Non-pigmented ciliary epithelial cell (primary cell): ENCODE measurements at regions not wholly inside any gene's neighbourhood (a gene's known extent, or its start where the extent isn't known, plus 50 kb on each side); places are given as distances from the start of the nearest gene placed in this dataset.
"Not testable (repeated sequence)": the region's sequence is repeated elsewhere in the genome, so short reads cannot be mapped to it uniquely, and the experiment has no call there.

ENCODE experiments used
- DNase-seq: peaks from one replicate; pipeline ENCODE4 v3.0.0-alpha.2; 2010; ENCODE audit warnings: low read depth

DNA sequence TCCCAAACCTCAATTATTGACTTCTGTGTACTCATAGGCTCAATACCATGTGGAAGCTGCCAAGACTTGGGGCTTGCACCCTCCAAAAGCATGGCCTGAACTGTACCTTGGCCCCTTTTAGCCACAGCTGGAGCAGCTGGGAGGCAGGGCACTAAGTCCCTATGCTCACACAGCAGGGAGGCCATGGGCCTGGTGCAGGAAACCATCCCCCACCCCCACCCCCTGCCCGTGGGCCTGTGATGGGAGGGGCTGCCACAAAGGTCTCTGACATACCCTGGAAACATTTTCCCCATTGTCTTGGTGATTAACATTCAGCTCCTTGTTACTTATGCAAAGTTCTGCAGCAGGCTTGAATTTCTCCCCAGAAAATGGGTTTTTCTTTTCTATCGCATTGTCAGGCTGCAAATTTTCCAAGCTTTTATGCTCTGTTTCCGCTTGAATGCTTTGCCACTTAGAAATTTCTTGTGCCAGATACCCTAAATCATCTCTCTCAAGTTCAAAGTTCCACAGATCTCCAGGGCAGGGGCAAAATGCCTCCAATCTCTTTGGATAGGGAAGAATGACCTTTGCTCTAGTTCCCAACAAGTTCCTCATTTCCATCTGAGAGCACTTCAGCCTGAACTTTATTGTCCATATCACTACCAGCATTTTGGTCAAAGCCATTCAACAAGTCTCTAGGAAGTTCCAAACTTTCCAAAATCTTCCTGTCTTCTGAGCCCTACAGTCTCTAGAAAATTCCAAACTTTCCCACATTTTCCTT, 141.8 kb downstream of the AHR start:
- DNase-seq, result not testable (repeated sequence)

DNA sequence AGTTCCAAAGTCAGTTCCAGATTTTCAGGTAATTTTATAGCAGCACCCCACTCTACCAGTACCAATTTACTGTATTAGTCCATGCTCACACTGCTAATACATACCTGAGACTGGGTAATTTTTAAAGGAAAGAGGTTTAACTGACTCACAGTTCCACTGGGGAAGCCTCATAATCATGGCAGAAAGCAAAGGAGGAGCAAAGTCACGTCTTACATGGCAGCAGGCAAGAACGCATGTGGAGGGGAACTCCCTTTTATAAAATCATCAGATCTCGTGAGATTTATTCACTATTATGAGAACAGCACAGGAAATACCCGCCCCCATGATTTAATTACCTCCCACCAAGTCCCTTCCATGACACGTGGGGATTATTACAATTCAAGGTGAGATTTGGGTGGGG, 142.4 kb downstream of the AHR start:
- no peak for DNase-seq

DNA sequence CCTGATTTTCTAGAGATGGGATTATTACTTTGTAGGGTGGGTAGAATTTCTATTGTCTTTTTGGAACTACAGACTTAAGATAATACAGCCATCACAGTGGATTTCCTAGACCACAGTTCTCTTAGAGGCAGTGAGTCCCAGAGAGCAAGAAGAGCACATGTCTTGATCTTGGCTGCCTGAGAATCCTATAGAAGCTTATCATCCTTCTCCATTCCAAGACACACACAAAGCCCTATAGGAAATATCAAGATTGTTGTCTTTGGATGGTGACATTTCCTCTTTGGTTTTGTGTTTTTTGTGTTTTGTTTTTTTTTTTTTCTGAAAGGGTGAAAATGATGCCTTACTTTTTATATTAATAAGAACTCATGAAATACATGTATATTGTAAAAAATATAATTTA, 143.1 kb downstream of the AHR start:
- DNase-seq, result no peak

- DNase-seq, result no peak
Observed at GRCh38 chr7:17444151-17444550, 145.7 kb downstream of the AHR start.

DNA sequence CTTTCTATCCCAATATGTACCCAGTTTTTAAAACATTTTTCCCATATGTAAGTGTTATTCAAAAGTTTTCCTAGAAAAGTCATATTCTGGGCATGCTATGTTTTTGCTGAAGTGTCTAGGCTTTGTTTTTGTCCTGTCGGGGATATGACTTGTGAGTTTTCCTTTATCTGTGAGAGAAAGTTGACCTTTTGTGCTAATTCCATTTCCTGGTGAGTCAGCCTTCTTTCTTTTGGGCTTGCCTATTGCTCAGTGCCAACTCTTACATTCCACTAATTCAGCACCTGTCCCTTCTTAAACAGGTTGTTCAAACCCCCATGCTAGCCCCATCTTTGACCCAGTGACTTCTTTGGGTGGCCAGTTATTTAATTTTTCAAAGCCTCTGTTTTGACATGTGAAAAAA, 146.2 kb downstream of the AHR start:
- DNase-seq, result no peak

DNA sequence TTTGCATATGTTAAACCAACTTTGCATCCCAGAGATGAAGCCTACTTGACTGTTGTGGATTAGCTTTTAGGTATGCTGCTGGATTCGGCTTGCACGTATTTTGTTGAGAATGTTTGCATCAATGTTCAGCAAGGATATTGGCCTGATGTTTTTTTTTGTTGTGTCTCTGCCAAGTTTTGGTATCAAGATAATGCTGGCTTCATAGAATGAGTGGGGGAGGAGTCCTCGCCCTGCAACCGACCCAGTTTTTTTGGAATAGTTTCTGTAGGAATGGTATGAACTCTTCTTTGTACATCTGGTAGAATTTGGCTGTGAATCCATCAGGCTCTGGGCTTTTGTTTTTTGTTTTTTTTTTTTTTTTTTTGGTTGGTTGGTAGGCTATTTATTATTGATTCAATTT, 147.9 kb downstream of the AHR start:
- no peak for DNase-seq

DNA sequence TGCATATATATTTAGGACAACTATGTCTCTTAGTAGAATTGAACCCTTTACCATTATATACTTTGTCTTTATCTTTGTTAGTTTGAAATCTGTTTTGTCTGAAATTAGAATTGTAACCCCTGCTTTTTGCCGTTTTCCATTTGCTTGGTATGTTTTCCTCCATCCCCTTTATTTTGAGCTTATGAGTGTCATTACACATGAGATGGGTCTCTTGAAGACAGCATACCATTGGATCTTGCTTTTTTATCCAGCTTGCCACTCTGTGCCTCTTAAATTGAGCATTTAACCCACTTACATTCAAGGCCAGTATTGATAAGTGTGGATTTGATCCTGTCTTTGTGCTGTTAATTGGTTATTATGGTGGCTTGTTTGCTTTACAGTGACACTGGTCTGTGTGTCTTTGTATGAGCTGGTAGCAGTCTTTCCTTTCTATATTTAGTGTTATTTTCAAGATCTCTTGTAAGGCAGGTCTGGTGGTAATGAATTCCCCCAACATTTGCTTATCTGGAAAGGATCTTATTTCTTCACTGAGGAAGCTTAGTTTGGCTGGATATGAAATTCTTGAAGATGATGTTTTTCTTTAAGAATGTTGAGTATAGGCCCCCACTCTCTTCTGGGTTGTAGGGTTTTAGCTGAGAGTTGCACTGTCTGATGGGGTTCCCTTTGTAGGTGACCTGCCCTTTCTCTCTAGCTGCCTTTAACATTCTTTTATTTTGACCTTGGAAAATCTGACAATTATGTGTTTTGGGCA, 149.5 kb downstream of the AHR start:
- no peak for DNase-seq

DNA sequence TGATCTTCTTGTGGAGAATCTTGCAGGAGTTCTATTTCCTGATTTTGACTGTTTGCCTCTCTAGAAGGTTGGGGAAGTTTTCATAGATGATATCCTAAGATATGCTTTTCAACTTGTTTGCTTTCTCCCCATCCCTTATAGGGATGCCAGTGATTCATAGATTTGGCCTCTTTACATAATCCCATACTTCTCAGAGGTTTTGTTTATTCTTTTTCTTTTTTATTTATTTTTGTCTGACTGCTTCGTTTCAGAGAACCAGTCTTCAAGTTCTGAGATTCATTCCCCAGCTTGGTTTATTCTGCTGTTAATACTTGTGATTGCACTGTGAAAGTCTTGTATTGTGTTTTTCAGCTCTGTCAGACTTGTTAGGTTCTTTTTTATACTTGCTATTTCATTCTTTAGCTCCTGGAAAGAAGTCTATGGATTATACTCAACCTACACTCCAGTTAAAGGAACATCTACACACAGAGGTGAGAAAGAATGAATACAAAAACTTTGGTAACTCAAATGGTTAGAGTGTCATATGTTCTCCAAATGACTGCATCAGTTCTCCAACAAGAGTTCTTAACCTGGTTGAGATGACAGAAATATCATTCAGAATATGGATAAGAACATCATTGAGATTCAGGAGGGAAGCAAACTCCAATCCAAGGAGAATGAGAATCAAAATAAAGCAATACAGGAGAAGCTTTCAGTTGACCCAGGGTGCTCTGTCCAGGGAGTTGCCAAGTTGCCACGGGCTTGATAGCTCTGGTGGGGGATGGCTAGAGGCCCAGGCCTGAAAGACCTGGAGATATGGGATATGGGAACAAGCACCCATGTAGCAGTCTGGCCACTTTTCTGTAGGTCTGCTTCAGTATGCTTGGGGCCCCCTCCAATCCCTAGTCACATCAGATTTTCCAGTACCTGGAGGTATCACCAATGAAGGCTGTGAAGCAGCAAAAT, 150.3 kb downstream of the AHR start:
- no peak for DNase-seq

GRCh38 chr7:17456541-17456940, 158.1 kb downstream of the AHR start:
- no peak for DNase-seq

DNA sequence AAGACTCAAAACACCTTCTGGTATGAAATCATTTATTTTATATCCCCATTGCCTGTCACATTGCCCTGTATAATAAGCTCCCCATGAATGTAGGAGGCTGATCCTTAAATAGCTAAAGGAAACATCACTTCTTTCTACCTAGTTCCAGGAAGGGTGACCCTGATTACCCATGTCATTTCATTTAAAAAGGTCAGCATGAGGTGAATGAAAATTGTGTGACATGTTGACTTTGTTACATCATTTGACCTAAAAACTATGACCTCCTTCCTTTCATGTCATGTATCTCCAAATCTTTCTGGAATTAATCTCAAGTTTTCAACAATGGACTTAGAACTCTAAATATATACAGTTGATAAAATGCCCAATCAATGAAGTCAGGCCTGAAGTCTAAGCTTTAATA, 161.5 kb downstream of the AHR start:
- no peak for DNase-seq

- DNase-seq, result no peak
Observed at GRCh38 chr7:17460665-17461064, 162.2 kb downstream of the AHR start.

DNA sequence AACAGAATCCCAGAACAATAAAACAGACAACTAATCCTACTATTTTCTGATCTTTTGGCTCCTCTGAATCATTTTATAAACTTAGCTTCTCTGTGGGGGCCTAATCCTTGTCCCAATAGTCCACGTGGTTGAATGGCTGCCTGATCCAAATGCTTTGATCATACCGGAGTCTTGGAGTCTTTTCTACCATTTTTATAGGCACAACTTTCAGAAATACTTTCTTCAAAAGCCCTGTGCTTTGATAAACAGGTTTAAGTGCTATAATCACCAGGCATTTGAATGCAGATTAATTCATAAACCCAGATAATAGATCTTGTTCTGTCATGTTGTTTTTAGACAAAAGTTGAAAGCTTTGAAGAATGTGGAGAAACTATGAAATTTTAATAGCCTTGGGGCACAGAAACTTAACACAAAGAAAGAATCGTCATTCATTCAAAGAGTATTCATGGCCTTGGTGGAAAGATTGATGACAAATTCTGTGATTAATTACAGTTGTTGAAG, 163.7 kb downstream of the AHR start:
- DNase-seq, result no peak

- no peak for DNase-seq
Observed at GRCh38 chr7:17463511-17464085, 165.1 kb downstream of the AHR start.

DNA sequence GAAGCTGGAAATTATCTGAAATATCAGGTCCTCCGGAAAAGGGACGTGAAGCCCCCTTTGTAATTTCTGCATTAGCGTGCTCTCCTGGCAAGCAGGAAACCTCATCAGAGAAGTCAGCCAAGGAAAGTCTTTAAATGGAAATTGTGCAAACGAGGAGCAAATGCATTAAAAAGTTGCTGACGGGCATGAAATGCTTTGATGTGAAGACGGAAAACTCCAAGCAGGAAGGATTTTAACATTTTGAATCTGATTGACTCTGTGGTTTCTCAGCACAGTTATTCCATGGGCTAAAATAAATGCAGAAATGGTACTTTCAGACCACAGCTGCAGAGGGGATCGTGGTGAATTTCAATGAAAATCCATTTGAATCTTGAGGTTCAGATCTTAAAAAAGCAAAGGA, 167.8 kb downstream of the AHR start:
- no peak for DNase-seq

DNA sequence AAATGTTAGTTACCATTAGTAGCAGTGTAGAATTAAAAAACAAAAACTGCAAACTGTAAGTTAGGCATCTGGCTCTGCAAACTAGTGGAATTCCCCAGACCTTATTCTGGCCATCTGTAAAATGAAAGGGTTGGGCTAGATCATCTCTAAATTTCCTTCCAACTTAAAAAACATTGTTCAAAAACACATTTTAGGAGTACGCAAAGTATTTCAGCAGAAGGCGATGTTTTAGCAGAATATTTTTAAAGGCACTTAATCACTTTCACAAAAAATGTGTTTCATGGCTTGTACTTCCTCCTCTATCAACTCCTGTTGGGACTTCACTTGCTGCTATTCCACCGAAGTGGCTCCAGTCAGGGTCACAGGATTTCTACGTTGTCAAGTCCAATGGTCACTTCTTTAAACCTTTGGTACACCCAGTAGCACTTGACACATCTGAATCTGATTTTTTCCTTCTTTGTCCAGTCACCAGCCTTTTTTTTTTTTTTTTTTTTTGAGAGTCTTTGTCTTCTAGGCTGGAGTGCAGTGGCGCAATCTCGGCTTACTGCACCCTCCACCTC, 169.0 kb downstream of the AHR start:
- no peak for DNase-seq

GRCh38 chr7:17471325-17471724, 172.9 kb downstream of the AHR start:
- no peak for DNase-seq

DNA sequence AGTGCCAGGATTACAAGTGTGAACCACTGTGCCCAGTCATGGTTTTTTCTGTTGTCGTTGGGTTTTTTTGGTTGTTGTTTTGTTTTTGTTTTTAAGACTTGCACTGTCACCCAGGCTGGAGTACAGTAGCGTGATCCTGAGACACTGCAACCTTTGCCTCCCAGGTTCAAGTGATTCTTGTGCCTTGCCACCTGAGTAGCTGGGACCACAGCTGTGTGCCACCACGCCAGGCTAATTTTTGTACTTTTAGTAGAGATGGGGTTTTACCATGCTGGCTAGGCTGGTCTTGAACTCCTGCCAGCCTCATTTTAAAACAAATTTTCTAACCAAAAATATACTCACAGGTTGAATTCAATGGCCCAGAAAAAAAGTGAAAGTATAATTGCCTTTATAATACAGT, 174.1 kb downstream of the AHR start:
- no peak for DNase-seq

- DNase-seq, result no peak
Observed at GRCh38 chr7:17472939-17473338, 174.5 kb downstream of the AHR start.

GRCh38 chr7:17474724-17475344, 176.4 kb downstream of the AHR start:
- DNase-seq, result no peak

- no peak for DNase-seq
Observed at GRCh38 chr7:17477182-17477581, 178.7 kb downstream of the AHR start.

- no peak for DNase-seq
Observed at GRCh38 chr7:17481118-17481517, 182.7 kb downstream of the AHR start.
